NCI-H2171 (cell line): ENCODE measurements at regions not wholly inside any gene's neighbourhood (a gene's known extent, or its start where the extent isn't known, plus 50 kb on each side); places are given as distances from the start of the nearest gene placed in this dataset.

ENCODE experiments used
- DNase-seq: peaks from one replicate; lab custom pipeline; 2025; lab: John Stamatoyannopoulos, UW

GRCh38 chr20:56925082-56925830, 296.1 kb downstream of the TFAP2C start:
- DNase-seq: no peak

DNA sequence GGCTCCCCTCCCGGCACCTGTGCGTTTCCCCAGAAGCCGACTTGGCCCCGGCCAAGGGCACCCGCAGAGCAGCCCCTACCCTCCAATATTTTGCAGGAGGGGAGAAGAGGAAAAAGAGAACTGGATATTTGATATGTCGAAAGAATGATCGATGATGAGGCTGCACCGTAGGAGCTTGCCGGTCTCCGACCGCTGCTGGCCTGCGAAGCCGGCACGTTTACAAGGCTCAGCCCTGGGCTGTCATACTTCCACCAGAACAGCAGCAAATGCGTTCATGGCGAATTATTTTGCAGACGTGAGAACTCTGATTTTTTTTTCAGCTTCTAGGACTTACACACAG, 296.7 kb downstream of the TFAP2C start:
- no peak for DNase-seq

DNA sequence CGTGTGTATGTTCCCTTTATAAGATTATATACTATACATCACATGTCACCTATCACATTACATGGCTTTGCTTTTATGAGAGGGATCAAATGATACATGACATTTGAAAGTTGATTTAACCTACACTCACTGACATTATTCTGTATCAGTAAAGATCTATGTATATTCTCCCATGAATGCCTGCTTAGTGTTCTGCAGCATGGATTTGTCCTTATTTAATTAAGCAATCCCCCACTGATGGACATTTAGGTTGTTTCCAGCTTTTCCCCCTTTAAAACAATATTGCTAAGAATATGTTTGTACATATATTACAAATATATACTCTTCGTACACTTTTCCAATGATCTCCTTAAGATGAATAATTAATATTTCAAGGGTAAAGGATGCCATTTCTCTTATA, 297.4 kb downstream of the TFAP2C start:
- no peak for DNase-seq

DNA sequence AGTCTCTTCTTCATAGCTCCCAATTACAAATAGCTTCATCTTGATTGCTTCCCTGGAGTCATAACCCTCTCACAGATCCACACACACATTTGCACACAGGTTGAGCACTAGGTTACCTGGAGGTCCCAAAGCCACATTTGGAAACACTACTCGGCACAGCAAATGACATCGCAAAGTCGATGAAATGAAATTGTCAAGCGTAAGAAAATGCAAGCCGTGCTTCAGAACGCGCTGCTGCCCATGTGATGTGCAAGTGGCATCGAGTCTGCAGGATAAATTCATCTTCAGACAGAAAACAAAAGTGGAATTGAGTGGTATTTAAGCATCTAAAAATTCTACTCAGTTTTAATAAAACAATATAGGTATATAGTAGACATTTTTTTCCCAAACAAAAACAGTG, 298.0 kb downstream of the TFAP2C start:
- DNase-seq: no peak

GRCh38 chr20:56928007-56928406, 298.9 kb downstream of the TFAP2C start:
- no peak for DNase-seq

DNA sequence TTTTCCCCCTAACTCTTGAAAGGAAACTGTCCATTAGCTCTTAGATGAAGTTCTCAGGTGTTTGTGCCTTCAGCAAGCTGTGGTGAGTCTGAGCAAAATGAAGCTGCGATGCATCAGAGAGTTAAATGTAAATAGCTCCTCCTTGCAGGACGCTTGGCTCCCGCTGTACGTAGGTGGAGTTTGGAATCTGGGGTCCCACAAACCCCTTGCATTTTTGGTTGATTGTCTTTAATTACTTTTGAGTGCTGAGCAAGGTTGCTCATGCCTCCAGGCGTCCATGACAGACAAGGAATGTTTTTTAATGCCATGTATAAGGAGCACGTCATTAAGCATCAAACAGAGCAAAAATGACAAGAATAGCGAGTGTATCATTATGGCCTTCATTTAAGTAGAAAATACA, 300.5 kb downstream of the TFAP2C start:
- no peak for DNase-seq

DNA sequence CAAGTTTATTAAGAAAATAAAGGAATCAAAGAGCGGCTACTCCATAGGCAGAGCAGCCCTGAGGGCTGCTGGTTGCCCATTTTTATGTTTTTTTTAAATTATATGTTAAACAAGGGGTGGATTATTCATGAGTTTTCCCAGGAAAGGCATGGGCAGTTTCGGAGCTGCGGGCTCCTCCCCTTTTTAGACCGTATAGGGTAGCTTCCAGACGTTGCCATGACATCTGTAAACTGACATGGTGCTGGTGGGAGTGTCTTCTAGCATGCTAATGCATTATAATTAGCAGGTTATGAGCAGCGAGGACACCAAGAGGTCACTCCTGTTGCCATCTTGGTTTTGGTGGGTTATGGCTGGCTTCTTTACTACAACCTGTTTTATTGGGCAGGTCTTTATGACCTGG, 301.8 kb downstream of the TFAP2C start:
- DNase-seq: no peak

DNA sequence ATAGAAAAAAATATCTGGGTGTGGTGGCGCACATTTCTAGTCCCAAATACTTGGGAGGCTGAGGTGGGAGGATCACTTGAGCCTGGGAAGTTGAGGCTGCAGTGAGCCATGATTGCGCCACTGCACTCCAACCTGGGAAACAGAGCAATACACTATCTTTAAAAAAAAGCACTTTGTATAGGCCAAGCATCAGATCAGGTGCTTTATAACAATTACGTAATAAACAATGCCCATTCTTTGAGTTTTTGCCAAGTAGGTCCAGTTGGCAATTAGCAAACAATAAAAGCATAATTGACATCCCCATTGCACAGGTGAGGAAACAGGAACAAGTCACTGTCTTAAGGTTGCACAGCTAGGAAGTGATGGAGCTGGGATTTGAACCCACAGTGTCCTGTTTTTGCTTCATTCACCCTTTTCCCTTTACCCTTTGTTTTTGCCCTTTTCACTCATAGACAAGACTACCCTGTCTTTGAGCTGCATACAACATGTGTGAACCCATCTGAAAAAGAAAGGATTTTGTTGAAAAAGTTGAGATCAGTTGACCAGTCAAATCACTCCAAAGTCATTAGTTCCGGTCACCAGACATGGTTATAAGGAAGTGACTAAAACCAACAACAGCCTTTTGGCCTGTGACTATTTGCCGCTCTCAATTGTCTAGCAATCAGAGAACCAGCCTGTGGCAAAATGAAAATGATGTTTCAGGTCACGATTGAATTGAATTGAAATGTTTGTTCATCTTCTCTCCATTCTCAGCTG, 303.6 kb downstream of the TFAP2C start:
- DNase-seq: no peak

GRCh38 chr20:56933331-56933698, 304.2 kb downstream of the TFAP2C start:
- no peak for DNase-seq

- no peak for DNase-seq
Observed at GRCh38 chr20:56934888-56935287, 305.8 kb downstream of the TFAP2C start.

DNA sequence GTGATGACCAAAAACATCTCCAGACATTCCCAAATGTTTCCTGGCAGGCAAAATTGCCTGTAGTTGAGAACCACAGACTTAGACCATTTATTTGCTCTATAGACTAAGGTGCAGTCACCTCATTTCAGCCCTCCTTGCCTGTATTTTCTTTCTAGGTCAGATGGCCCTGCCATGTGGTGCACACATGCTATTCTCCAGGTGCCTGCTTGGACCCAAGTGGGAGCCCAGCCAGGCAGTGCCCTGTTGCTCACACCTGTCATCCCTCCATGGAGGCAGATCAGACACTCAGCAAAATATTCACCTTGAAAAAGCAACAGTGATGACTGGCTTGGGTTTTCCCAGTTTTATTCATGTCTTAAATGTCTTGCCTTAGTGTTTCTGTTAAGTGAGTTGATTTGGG, 311.4 kb downstream of the TFAP2C start:
- DNase-seq: no peak

- no peak for DNase-seq
Observed at GRCh38 chr20:56941101-56941686, 312.1 kb downstream of the TFAP2C start.

GRCh38 chr20:56943946-56944945, 315.1 kb downstream of the TFAP2C start:
- DNase-seq: no peak

GRCh38 chr20:56945057-56945456, 316.0 kb downstream of the TFAP2C start:
- no peak for DNase-seq

DNA sequence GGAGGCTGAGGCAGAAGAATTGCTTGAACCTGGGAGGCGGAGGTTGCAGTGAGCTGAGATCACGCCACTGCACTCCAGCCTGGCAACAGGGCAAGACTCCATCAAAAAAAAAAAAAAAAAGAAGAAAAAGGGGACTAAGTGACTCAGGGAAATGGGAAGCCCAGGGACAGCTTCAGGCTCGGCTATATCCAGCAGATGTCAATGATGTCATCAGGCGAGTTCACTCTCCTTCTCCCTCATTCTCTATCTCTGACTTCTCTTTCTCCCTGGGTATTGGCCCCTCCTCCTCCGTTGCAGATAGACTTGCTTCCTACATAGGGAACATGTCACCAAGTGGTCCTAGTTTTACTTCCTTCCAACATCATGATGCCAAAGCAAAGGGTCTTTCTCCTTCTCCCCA, 316.8 kb downstream of the TFAP2C start:
- no peak for DNase-seq

- DNase-seq: no peak
Observed at GRCh38 chr20:56949318-56949717, 317.1 kb downstream of the BMP7 start.

GRCh38 chr20:56952258-56953047, 314.0 kb downstream of the BMP7 start:
- no peak for DNase-seq

- DNase-seq: no peak
Observed at GRCh38 chr20:56953048-56953586, 313.3 kb downstream of the BMP7 start.

DNA sequence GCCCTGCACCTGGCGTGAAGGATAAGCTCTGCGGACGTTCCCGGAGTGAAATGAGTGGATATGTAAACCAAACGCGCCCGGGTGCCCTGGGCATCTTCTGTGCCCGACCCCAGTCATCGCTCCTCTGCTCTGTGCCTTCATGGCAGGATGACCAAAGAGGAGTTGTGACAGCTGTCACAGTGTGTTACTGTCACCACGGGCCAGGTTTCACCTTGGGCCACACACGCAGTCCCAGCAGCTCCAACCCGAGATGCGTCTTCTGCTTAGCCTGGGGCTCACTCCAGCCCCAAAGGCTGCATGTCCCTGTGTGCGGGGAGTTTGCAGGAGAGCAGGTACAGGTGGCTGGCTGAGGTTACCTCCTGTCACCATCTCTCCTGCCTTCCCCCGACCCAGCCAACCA, 311.6 kb downstream of the BMP7 start:
- DNase-seq: no peak

DNA sequence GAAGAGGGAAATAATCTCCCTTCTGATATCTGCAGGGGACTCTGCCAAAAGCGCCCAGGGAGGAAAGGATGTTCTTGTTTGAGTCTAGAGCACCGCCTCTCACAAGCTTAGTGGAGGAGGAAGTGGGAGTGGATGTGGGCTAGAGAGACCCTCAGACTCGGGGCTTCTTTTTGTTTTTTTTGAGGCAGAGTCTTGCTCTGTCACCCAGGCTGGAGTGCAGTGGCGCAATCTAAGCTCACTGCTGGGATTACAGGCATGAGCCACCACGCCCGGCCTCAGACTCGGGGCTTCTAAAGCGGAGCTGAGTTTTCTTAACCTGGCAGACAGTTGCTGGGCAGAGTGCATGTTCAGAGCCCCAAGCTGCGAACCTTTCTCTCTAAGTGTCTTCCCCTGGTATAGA, 310.8 kb downstream of the BMP7 start:
- no peak for DNase-seq

GRCh38 chr20:56956534-56956933, 309.9 kb downstream of the BMP7 start:
- no peak for DNase-seq
